ENCODE measurements at regions not wholly inside any gene's neighbourhood (a gene's known extent, or its start where the extent isn't known, plus 50 kb on each side); places are given as distances from the start of the nearest gene placed in this dataset.

DNA sequence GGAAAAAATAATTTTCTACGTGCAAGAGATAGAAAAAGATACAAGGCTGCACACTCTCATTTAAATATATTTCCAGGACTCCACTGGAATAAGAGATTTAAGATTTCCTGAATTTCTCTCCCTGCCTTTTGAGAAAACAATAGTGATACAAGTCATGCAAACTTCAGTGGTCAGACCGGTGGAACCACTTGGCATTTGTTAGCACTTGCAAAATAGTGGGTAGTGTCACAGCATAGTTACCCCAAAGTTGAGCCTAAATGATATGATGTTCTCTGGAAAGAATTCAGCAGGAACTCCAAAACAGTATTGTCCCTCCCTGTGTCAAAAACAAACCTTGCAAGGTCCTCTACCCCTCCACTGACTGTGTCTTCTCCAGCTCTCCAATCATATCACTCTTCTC is 102.3 kb downstream of the ANKRD50 start:
- DNase-seq, result no peak
- no peak for ATAC-seq (ENCODE audit: poor library complexity)
- intact Hi-C loops (cut with DNase I), result no loop called here

Measured in Right ventricle myocardium superior (tissue), 1 donor.